Right lobe of liver (tissue), 4 donors: ENCODE measurements at regions not wholly inside any gene's neighbourhood (a gene's known extent, or its start where the extent isn't known, plus 50 kb on each side); places are given as distances from the start of the nearest gene placed in this dataset.

ENCODE experiments used
- POLR2A ChIP-seq: fragments of 450-650 bp; IDR thresholded peaks from one replicate; pipeline ENCODE4 v1.6.1; 2017; ENCODE audit warnings: antibody characterized with exemption, mild to moderate bottlenecking
- TF ChIP-seq, protein P1 (sequence below), 4 donors: fragments of 200-600 bp in 3 of 4; fragments of 450-650 bp in 1 of 4; IDR thresholded peaks; one replicate each; pipeline versions ENCODE4 v1.5.1 to v1.8.0; 2016 to 2022; ENCODE audit warnings: antibody characterized with exemption in 4 of 4, mild to moderate bottlenecking in 2 of 4
- donor health status: DM: no; HTN: no; CAD: no.
- donor health status: DM: no; HTN: no; CAD: no.
- donor health status: DM: no; HTN: yes; CAD: no.

DNA sequence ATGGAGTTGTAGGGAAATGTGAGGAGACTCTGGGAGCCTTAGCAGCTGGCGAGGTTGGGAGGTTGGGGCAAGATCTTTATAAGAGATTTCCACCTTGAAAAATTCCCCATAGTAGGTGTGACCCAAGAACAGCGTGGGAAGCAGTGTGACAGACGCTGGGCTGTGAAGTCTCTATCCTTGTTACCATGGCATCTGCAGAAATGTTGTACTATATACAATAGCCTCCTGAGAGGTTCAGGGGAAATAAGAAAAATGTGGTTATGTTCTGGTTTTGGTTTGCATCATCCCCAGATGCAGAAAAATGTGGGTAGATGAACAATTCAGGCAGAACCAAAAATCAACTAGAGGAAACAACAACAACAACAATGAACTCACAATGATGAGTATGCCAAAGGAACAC, 498.6 kb downstream of the SH2D4B start:
- TF ChIP-seq, protein P1, sequence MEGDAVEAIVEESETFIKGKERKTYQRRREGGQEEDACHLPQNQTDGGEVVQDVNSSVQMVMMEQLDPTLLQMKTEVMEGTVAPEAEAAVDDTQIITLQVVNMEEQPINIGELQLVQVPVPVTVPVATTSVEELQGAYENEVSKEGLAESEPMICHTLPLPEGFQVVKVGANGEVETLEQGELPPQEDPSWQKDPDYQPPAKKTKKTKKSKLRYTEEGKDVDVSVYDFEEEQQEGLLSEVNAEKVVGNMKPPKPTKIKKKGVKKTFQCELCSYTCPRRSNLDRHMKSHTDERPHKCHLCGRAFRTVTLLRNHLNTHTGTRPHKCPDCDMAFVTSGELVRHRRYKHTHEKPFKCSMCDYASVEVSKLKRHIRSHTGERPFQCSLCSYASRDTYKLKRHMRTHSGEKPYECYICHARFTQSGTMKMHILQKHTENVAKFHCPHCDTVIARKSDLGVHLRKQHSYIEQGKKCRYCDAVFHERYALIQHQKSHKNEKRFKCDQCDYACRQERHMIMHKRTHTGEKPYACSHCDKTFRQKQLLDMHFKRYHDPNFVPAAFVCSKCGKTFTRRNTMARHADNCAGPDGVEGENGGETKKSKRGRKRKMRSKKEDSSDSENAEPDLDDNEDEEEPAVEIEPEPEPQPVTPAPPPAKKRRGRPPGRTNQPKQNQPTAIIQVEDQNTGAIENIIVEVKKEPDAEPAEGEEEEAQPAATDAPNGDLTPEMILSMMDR (IDR thresholded peaks at IDR 0.05), result no peak
- TF ChIP-seq POLR2A, result no peak
